GM13977 (cell line): ENCODE measurements at regions not wholly inside any gene's neighbourhood (a gene's known extent, or its start where the extent isn't known, plus 50 kb on each side); places are given as distances from the start of the nearest gene placed in this dataset.
"Not testable (repeated sequence)": the region's sequence is repeated elsewhere in the genome, so short reads cannot be mapped to it uniquely, and the experiment has no call there.

ENCODE experiments used
- DNase-seq: peaks from one replicate; pipeline ENCODE4 v3.0.0; 2012; ENCODE audit warnings: low spot score
- CTCF ChIP-seq: IDR thresholded peaks from 2 replicates; pipeline ENCODE4 v1.5.1; 2012; ENCODE audit warnings: mild to moderate bottlenecking, control low read depth; ENCODE audit not compliant: insufficient read depth; ENCODE audit errors: extremely low read depth, missing control alignments
- in situ Hi-C: fragments of 300-500 bp; cut with MboI; formaldehyde crosslinking; loops from one replicate; pipeline ENCODE4 v1.12.0; 2022; ENCODE audit warnings: low sequenced_read_pairs, low pct_unique_long_range_greater_than_20kb, mixed read lengths, inconsistent platforms; ENCODE audit not compliant: unreplicated experiment

DNA sequence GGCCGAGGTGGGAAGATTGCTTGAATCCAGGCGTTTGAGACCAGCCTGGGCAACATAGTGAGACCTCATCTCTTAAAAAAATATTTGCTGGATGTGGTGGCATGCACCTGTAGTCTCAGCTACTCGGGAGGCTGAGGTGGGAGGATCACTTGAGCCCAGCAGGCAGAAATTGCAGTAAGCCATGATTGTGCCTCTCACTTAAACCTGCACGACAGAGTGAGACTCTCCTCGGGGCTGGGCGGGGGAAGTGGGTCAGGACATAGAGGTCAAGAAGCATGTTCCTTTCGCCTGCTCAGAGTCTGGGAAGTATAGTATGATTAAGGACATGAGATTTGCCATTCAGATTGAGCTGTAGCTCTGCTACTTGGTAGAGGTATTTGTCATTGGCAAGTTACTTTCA, 52.3 kb downstream of the SEPTIN7 start:
- DNase-seq, in situ Hi-C loops: not testable (repeated sequence)

DNA sequence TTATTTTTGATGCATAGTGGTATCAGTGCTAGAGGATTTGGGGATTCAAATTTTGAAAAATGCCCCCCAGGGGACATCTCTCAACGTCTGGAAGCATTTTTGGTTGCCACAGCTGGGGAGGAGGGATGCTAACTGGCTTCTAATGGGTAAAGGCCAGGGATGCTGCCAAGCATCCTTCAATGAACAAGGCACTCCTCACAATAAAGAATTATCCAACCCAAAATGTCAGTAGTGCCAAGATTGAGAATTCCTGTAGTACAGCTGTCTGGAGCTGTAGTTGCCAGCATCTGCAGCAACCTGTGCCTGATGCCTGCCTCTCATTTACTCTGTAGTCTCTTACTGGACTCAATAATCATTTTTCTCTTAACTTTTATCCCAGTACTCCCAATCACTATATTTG, 53.5 kb downstream of the SEPTIN7 start:
- in situ Hi-C loops, result no loop called here
- DNase-seq, result no peak

DNA sequence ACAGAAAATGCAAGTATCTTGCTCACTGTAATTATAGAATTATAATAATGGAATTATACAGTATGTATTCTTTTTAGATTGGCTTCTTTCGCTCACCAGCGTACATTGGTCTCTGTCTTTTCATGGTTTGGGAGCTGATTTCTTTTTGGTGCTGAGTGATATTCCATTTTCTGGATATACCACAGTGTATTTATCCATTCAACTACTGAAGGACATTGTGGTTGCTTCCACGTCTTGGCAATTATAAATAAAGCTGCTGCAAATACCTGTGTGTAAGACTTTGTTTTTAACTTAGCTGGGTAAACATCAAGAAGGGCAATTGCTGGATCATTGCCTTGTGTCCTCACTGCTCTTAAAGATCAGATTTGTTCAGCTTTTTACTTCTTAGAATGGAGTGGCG, 55.3 kb downstream of the SEPTIN7 start:
- in situ Hi-C loops, result no loop called here
- no peak for DNase-seq
- TF ChIP-seq CTCF, result no peak

More for the DNA sequence above, 53.5 kb downstream of the SEPTIN7 start:
- no peak for TF ChIP-seq CTCF

DNA sequence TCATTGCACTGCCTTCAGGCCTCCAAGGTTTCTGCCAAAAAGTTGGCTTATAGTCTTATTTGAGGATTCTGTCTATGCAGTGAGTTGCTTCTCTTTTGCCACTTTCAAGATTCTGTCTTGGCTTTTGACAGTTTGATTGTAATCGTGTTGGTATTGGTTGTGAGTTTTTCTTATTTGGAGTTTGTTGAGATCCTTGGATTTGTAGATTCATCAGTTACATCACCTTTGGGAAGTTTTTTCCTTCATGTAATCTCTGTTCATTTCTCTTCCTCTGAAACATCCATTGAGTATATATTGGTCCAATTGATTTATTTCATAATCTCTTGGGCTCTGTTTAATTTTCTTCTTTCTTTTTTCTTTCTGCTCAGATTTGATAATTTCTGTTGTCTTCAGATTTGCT, 59.8 kb downstream of the SEPTIN7 start:
- TF ChIP-seq CTCF, result no peak
- in situ Hi-C loops, result no loop called here
- DNase-seq, result no peak

GRCh38 chr7:35865287-35865686, 64.4 kb downstream of the SEPTIN7 start:
- no peak for TF ChIP-seq CTCF
- DNase-seq, result no peak
- in situ Hi-C loops, result no loop called here

GRCh38 chr7:35866186-35866585, 65.3 kb downstream of the SEPTIN7 start:
- no peak for TF ChIP-seq CTCF
- in situ Hi-C loops, result no loop called here
- no peak for DNase-seq

- DNase-seq, in situ Hi-C loops: not testable (repeated sequence)
Observed at GRCh38 chr7:35869117-35869516, 68.3 kb downstream of the SEPTIN7 start.

DNA sequence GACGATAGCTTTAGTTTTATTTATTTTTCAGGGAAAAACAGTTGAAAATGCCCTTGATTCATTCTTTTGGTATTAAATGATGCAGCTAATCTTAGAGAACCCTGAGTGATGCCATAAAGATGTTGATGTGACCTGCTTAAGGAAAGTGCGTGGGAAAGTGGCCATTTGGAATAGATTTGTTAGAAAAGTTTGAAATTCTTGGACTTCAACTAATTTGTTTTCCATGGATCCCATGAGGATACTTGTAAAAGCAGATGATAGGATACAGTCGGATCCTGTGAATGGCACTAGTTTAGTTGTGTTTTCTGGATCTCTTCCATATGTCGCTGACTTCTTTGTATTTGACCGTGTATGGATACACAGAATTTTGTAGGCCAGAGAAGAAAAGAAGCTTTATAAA, 69.0 kb downstream of the SEPTIN7 start:
- no peak for TF ChIP-seq CTCF
- no peak for DNase-seq
- in situ Hi-C loops, result no loop called here
